Hematopoietic multipotent progenitor cell treated with erythropoietin and hydrocortisone succinate and interleukin-3 and kit ligand, for 17 days (in vitro differentiated cells): ENCODE measurements at regions not wholly inside any gene's neighbourhood (a gene's known extent, or its start where the extent isn't known, plus 50 kb on each side); places are given as distances from the start of the nearest gene placed in this dataset.
"Not testable (repeated sequence)": the region's sequence is repeated elsewhere in the genome, so short reads cannot be mapped to it uniquely, and the experiment has no call there.

ENCODE experiments used
- DNase-seq: peaks from one replicate; pipeline ENCODE4 v3.0.0-alpha.2; 2015; ENCODE audit warnings: low spot score

GRCh38 chr18:59057969-59058368 lies 81.7 kb upstream of the SEC11C start:
- DNase-seq: no peak

GRCh38 chr18:59059140-59059539 lies 80.5 kb upstream of the SEC11C start:
- DNase-seq: no peak

- DNase-seq: no peak
Measured at GRCh38 chr18:59060551-59060950, 79.1 kb upstream of the SEC11C start.

- no peak for DNase-seq
Measured at GRCh38 chr18:59061914-59062642, 77.6 kb upstream of the SEC11C start.

- no peak for DNase-seq
Measured at GRCh38 chr18:59062643-59063006, 77.1 kb upstream of the SEC11C start.

- DNase-seq: no peak
Measured at GRCh38 chr18:59063300-59063906, 76.3 kb upstream of the SEC11C start.

- no peak for DNase-seq
Measured at GRCh38 chr18:59063912-59064311, 75.8 kb upstream of the SEC11C start.

GRCh38 chr18:59065684-59066083 lies 74.0 kb upstream of the SEC11C start:
- DNase-seq: no peak

- DNase-seq: no peak
Measured at GRCh38 chr18:59067873-59068272, 71.8 kb upstream of the SEC11C start.

GRCh38 chr18:59068276-59069071 lies 71.2 kb upstream of the SEC11C start:
- no peak for DNase-seq

- DNase-seq: peak; percentile 39
Measured at GRCh38 chr18:59070181-59070912, 69.3 kb upstream of the SEC11C start.

- DNase-seq: no peak
Measured at GRCh38 chr18:59072727-59073421, 66.8 kb upstream of the SEC11C start.

GRCh38 chr18:59075923-59076322 lies 63.8 kb upstream of the SEC11C start:
- DNase-seq: no peak

GRCh38 chr18:59079264-59079663 lies 60.4 kb upstream of the SEC11C start:
- DNase-seq: no peak

GRCh38 chr18:59079687-59080501 lies 59.8 kb upstream of the SEC11C start:
- not testable (repeated sequence) for DNase-seq

GRCh38 chr18:59083136-59083818 lies 56.4 kb upstream of the SEC11C start:
- no peak for DNase-seq

- DNase-seq: no peak
Measured at GRCh38 chr18:59085126-59085794, 54.4 kb upstream of the SEC11C start.

GRCh38 chr18:59085797-59086196 lies 53.9 kb upstream of the SEC11C start:
- no peak for DNase-seq

GRCh38 chr18:59086522-59086921 lies 53.2 kb upstream of the SEC11C start:
- DNase-seq: no peak

- no peak for DNase-seq
Measured at GRCh38 chr18:59087391-59087790, 52.3 kb upstream of the SEC11C start.
